HG03097 (cell line): ENCODE measurements at regions not wholly inside any gene's neighbourhood (a gene's known extent, or its start where the extent isn't known, plus 50 kb on each side); places are given as distances from the start of the nearest gene placed in this dataset.
"Not testable (repeated sequence)": the region's sequence is repeated elsewhere in the genome, so short reads cannot be mapped to it uniquely, and the experiment has no call there.

Experiments
- ATAC-seq: cut with Tn5 transposase; IDR thresholded peaks from one replicate; pipeline ENCODE4 v1.9.1; 2021; ENCODE audit not compliant: unreplicated experiment, low FRiP score

DNA sequence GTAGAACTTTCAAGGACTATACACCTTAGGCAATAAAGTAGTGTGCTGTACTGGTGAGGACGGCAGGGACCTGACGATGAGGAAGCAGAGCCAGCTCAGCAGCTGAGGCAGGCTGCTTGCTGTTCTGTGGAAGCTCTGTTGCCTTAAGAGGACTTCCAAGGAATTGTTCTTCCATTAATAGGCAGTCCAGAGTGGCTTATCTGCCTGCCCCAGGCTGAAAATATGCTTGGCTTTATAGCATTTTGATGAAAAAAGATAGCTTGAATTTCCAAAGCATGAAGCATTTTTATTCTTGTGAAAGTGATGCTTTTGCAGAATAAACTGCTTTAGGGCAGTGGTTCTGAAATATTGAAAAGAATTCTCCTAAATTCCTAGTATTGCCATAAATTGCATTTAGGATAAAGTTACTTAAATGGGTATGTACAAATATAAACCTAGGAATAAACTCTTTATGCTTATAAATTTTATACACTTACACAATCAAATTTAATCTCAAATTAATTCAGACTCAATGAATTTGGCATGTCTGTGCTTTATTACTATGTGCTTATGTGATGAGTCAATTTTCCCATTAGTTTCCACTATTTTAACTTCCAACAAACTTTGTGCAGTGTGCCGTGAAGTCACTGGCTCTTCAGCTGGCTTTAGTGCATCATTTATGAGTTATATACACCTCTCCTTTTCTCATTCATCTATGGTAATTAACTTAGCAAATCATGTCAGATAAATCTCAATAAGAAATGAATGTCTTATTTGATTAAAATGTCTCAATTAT, 231.0 kb upstream of the RASGRP1 start:
- ATAC-seq = no peak

DNA sequence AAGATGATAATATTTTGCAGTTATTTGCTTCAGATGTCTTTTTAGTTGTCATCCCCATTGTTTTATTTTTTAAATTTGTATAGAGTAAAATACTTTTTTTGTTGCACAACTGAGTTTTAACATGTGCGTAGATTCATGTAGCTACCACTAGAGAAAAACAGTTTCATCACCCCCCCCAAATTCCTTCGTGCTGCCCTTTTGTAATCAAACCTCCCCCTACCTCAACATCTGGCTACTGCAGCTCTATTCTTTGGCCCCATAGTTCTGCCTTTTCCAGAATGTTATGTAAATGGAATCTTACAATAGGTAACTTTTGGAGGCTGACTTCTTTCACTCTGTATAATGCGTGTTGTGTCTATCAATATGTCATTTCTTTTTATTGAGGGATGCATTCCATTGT, 232.0 kb upstream of the RASGRP1 start:
- no peak for ATAC-seq

DNA sequence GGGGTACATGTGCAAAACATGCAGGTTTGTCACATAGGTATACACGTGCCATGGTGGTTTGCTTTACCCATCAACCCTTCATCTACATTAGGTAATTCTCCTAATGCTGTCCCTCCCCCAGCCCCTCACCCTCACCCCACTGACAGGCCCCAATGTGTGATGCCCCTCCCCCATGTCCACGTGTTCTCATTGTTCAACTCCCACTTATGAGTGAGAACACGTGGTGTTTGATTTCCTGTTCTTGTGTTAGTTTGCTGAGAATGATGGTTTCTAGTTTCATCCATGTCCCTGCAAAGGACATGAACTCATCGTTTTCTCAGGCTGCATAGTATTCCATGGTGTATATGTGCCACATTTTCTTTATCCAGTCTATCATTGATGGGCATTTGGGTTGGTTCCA, 232.9 kb upstream of the RASGRP1 start:
- not testable (repeated sequence) for ATAC-seq

DNA sequence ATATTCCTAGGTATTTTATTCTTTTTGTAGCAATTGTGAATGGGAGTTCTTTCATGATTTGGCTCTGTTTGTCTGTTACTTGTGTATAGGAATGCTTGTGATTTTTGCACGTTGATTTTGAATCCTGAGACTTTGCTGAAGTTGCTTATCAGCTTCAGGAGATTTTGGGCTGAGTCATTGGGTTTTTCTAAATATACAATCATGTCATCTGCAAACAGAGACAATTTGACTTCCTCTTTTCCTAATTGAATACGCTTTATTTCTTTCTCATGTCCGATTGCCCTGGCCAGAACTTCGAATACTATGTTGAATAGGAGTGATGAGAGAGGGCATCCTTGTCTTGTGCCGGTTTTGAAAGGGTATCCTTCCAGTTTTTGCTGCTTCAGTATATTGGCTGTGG, 234.6 kb upstream of the RASGRP1 start:
- ATAC-seq = not testable (repeated sequence)

DNA sequence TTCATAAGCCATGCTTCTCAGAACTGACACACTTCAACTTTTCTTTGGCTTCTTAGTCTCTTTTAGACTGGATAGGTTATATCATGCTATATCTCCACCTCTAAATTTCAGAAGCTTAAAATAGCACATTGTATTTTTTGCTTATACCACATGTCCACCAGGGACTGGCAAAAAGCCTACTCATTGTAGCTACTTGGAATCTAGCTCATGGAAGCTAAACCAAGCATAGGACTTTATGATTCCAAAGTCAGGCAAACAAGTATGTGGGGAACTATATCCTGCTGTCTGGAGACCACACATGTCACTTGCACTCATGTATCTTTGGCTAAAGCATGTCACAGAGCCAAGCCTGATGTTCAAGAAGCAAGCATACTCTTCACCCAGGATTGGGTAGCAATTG, 245.0 kb upstream of the RASGRP1 start:
- no peak for ATAC-seq

DNA sequence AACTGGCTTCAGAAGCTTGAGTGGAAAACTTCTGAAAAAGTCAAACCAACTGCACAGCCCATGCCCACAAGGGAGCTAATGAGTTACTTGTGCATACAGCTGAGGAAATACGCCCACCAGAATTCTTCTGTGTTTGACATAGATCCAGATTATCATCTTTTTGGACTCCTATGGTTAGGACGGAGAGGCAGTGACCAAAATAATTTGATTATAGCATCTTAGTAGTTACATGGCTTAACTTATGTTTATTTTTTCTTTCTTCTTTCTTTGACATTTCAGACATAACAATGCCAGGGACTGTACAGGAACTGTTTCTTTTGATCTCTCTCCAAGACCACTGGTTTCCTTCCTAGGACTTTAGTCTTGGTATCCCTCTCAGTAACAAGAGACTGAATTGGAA, 246.1 kb upstream of the RASGRP1 start:
- ATAC-seq = no peak

DNA sequence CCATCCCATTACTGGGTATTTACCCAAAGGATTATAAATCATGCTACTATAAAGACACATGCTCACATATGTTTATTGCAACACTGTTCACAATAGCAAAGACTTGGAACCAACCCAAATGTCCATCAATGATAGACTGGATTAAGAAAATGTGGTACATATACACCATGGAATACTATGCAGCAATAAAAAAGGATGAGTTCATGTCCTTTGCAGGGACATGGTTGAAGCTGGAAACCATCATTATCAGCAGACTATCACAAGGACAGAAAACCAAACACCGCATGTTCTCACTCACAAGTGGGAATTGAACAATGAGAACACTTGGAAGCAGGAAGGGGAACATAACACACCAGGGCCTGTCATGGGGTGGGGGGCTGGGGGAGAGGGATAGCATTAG, 249.6 kb upstream of the RASGRP1 start:
- not testable (repeated sequence) for ATAC-seq

DNA sequence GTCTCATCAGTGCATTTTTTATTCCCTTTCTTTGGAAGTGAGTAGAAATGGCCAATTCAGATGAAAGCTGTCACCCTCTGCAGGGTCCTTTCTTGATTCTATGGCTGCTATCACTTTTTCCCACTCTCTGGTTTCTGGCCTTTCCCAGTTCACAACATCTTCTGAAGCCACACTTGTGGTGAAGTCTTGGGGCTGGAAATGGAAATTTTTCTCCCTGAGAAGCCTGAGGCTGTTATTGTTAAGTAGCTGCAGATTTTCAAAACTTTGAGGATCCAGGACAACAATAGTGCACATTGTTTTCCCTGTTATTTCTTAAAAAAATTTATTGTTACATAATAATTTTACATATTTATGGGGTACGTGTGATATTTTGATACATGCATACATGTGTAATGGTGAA, 250.3 kb upstream of the RASGRP1 start:
- ATAC-seq = no peak

DNA sequence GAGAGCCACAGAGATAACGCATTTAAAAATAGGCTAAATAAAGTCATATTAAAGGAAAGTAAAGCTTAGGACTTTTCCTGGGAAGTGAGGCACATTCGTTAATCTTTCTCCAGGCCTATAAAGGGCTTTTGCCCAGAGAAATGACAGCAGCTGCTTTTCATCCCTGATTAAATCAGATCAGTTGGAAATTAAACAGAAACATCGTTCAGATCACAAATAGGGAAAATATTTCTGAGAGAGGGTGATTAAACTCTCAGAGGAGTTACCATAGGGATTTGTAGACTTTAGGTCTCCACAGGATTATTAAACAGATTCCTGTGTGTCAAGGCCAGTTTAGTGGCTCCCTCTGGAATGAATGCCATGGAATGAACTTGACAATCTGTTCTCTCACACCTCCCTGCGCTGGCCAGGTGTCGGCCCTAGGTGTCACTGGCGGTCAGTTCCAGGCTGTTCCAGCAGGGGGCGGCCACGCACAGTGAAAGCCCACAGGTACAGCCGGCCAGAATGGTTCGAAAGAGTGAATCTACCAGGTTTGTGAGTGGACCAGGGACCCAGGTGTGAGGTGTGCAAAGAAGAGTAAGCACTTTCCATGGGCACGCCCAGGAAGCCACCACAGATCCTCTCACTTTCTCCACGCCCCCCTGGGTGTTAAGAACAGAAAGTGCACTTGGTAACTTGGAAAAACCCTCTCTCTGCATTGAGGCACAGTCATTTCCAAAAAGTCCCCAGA, 253.0 kb upstream of the RASGRP1 start:
- no peak for ATAC-seq

DNA sequence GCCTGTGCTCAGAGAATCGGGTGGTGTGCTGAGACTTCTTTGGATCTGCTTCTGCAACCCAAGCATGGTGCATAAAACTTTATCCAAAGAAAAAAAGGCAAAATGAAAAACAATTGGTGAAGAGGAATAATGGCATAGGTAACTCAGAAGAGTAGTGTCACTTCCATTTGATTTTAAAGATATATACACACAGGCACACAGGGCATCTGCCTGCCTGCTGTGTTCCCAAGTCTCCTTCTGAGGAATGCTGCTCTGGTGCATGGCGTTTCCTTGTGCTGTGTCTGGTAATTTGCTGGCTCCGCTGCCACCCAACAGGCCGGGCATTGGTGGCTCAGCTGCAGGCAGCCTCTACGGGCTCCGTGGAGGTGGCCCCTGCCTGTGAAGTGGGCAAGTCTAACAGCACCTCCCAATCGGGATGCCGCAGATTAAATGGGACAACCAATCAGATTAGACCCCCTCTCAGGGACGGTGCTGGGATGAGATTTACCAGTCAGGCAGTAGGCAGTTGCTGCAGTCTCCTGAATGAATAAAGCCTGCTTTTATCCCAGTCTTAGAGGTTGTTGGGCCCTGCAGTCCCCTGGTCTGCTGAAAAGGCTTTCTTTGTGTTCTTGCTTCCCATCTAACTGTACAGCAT, 253.7 kb upstream of the RASGRP1 start:
- no peak for ATAC-seq

DNA sequence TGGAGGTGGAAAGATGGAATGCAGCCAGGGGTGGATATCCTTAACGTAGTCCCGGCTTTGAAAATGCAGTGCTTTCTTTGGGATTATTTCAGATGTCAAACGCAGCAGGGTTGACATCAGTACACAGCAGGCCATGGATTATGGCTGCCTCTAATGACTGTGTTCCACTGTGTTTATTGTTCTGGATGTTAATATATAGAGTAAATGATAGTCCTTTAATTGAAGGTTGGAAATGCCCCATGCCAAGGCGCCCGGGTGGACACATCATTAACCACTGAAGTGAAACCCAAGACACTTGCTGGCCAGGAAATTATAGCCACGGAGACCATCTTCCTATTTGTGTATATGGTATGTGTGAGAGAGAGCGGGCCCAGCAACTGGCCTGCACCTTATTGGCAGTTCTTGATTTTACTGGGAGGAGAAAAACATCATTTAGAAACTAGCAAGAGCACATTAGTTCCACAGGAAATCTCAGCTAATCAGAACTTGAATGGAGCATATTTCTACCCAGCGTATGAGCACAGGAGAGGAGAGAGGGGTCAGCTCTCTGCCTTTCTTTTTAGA, 254.9 kb upstream of the RASGRP1 start:
- no peak for ATAC-seq

DNA sequence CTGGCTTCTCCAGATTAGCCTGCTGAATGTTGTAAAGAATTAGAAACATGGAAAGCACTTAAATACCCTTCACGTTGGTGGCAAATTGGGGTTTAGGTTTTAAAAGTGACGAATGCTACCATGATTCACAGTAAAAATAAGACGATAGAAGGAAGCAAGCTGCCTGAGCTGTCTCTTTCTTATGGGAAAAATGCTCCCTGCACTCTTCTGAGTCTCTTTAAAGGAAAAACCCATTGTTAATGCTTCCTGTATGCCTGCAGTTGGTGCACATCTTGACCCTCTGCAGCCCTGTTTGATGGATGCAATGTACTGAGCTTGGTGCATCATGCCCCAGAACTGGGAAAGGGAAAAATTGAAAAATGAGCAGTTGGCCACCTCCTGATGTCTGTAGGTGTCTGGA, 258.6 kb upstream of the RASGRP1 start:
- no peak for ATAC-seq

DNA sequence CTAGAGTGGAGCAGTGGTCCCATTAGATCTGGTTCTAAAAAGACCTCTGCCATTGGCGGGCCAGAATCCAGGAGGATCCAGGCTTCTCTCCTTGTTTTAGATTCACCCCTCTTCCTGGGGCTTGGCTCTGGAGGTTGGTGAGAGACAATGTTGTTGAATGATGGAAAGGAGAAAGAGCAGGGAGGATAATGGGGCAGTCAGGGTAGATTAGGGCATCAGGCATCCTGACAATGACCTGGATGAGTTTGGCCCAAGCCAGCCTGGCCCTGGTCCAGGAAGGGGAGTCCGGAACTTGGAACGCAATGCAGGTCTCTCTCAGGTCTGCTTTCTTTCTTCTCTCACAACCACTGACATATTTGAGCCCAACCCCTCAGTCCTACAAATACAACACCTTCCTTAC, 260.1 kb upstream of the RASGRP1 start:
- ATAC-seq = no peak

DNA sequence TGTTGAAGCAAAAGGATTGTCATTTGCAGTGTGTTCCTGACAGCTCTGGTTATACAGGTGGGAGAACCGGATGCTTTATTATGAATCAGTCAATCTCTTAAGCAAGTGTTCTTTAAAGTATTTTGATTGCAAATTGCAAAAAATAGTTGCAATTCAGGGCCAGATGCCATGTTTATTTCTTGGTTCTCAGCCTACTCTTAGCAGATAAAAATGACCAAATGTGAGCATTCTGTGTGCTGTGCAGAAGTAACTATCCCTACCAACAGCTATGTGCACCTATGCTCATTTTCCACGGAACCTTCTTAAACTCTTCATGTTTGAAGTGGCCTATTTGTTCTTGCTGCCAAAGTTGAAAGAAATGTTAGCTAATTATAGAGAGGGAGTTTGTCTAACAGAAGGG, 262.3 kb upstream of the RASGRP1 start:
- no peak for ATAC-seq

DNA sequence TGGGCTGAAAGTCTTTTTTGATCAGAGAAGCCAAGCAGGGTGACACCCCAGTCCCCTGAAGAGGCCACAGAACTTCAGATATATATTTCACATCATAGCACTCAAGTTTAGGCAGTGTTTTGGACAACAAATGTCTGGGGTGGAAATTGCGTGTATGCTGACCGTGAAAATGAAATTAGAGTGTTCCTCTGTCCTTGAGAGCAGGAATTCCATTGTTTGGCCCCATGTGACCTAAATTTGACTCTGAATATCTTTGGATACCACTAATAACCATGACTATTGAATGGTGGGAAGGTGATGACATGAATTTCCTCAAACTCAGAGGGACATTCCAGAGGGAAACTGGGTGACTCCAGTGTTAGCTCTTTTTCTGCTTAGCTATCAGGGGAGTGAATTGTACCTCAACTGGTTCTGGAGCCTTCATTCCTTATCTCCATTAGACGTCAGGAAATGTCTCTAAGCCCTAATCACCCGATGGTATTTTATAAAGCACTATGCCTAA, 263.5 kb upstream of the RASGRP1 start:
- ATAC-seq = no peak

DNA sequence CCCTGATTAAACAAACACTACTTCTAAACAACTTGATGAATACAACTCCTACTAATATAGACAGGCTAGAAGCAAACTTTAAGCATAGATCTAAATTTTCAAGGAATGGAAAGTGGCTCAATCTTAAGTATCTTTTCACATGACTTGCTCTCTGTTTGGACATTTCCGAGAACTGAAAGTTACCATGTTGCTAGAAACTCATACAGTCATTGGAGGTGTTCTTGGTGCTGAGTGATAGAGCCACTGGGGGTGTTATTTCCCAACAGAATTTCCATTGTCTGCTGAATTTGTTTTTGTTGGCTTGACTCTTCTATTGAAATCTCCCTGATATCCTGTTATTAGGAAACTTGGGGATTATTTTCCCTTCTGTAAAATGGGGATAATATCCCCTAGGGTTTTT, 264.5 kb upstream of the RASGRP1 start:
- no peak for ATAC-seq

DNA sequence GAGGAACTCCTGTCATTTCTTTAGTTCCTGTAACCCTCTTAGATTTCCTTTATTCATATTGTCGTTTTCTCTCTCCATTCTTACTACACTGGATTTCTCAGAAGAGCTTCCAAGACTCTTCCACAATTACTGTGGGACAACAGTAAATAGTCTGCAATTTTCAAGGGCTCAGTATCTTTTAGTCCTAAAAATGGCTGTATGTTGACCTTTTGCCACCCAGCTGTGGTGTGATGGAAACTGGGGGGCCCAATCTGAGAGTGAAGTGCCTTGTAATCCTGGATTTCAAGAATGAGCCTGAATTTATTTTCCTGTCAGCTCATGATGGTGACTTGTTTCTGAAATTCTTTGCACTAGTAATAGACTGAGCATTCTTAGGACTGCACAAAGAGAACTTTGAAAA, 277.6 kb upstream of the RASGRP1 start:
- no peak for ATAC-seq

DNA sequence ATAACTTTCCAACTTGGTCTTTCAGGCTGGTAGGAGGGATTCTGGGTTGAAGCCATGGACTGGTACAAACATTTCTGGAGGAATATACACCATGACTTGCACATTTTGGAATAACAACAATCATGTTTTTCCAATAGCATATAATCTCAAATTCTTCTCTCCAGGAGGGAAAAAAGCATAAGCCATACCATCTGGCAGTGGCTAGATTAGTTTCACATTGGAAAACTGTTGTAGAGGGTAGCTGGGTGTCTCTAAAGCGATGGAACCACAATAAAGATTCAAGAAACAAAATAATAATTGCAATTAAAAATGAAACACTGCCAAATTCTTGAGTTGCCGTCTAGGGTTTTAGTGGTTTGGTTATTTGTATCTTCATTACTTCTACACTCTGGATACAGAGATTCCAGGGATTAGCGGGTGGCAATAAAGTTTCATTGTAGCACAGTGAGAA, 278.5 kb upstream of the RASGRP1 start:
- no peak for ATAC-seq

DNA sequence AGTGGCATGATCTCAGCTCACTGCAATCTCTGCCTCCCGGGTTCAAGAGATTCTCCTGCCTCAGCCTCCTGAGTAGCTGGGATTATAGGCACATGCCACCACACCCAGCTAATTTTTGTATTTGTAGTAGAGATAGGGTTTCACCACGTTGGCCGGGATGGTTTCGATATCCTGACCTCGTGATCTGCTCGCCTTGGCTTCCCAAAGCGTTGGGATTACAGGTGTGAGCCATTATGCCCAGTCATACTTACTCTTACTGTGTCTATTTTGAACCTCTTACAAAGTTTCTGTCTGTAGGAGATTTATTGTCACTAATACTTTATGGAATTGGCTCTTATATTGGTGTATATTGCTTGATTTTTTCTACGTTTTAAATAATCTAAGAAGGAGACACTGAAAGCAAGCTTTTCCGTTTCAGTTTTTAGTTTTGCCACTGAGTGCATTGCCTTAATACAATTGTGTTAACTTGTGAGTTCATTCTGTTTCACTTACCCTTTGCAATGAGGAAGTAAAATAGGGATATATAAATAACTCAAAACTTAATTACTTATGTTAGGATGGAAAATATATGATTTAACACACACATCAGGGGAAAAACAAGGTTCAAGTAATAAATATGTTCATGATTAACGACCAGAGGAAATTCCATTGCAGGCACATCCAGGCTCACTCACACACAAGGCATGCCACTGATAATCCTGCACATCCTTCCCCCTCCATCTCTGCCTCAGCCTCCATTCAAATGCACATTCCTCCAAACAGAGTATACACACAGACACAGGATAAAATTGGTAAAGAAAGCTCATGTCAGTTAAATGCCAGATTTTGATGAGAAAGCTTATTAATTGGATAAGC, 279.3 kb upstream of the RASGRP1 start:
- no peak for ATAC-seq

DNA sequence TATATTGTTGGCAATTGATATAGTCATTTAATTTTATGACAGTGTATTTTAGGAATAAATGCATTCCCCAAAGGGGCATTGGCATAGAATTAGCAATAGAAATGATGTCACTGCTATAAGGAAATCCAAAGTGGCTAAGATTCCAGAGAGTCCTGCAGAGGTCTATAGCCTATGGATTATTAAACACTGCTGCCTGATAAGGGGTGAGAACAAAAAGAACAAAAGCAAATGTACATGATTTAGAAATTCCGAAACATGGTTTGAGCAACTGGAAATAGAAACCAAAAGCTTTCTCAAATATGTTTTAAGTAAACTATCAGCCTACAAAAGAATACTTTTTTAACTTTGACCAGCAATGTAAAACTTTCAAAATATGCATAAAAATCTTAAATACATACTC, 280.1 kb upstream of the RASGRP1 start:
- no peak for ATAC-seq
